Panc1 (cell line): ENCODE measurements at regions not wholly inside any gene's neighbourhood (a gene's known extent, or its start where the extent isn't known, plus 50 kb on each side); places are given as distances from the start of the nearest gene placed in this dataset.

Experiments
- POLR2AphosphoS5 ChIP-seq: IDR thresholded peaks from 2 replicates; pipeline ENCODE4 v1.6.1; 2012; ENCODE audit warnings: mild to moderate bottlenecking, low read depth, low read length, moderate library complexity
- TF ChIP-seq, protein P1 (sequence below): fragments of 450-650 bp; IDR thresholded peaks from 2 replicates; pipeline ENCODE4 v1.5.1; 2017; ENCODE audit warnings: mild to moderate bottlenecking

DNA sequence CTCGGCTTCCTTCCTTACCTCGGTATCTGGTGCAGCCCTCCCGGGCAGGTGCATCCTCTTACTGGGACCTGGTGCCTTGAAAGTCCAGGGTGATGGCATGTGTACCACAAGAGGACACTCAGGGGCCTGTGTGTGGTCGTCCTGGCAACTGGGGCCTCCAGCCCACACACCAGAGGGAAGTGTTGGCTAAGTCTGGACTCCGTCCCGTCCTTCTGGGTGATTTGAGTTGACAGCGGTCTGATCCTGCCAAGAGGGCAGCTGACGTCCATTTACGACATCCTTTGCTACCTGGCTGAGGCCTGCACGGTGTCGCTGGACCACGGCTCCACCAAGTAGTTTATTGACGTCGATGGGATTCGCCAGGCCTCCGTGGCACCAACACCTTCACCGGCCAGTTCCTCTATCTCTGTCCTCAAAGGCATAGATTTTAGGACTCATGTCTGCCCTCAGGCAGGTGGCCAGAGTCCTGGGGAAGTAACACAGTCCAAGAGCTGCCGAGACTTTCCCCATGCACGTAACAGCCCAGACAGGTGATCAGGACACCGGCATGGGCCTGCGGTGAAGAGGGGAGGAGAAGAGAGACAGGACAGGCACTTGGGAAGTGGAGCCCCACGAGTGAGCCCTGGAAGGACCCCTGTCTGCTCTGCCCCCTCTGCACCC is 186.0 kb upstream of the HDAC4 start:
- TF ChIP-seq, protein P1, sequence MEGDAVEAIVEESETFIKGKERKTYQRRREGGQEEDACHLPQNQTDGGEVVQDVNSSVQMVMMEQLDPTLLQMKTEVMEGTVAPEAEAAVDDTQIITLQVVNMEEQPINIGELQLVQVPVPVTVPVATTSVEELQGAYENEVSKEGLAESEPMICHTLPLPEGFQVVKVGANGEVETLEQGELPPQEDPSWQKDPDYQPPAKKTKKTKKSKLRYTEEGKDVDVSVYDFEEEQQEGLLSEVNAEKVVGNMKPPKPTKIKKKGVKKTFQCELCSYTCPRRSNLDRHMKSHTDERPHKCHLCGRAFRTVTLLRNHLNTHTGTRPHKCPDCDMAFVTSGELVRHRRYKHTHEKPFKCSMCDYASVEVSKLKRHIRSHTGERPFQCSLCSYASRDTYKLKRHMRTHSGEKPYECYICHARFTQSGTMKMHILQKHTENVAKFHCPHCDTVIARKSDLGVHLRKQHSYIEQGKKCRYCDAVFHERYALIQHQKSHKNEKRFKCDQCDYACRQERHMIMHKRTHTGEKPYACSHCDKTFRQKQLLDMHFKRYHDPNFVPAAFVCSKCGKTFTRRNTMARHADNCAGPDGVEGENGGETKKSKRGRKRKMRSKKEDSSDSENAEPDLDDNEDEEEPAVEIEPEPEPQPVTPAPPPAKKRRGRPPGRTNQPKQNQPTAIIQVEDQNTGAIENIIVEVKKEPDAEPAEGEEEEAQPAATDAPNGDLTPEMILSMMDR, result no peak
- TF ChIP-seq POLR2AphosphoS5, result no peak
